Non-pigmented ciliary epithelial cell (primary cell): ENCODE measurements at regions not wholly inside any gene's neighbourhood (a gene's known extent, or its start where the extent isn't known, plus 50 kb on each side); places are given as distances from the start of the nearest gene placed in this dataset.

Source experiments
- DNase-seq: peaks from one replicate; pipeline ENCODE4 v3.0.0-alpha.2; 2010; ENCODE audit warnings: low read depth

DNA sequence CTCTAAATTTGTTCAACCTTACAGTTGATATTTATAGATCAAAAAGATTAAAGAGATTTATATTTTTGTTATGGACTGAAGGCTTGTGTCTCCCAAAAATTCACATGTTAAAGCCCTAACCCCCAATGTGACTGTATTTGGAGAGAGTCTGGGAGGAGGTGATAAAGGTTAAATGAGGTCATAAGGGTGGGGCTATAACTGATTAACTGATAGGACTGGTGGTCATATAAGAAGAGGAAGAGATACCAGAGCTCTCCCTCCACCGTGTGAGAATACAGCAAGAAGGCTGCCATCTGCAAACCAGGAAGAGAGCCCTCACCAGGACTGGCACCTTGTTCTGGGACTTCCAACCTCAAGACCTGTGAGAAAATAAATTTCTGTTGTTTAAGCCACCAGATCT lies 264.3 kb downstream of the ENC1 start:
- DNase-seq = no peak

- no peak for DNase-seq
Measured at GRCh38 chr5:74375271-74375670, 265.3 kb downstream of the ENC1 start.

- DNase-seq = no peak
Measured at GRCh38 chr5:74374656-74375055, 265.9 kb downstream of the ENC1 start.

GRCh38 chr5:74373076-74373475 lies 267.5 kb downstream of the ENC1 start:
- no peak for DNase-seq

- DNase-seq = no peak
Measured at GRCh38 chr5:74372502-74373064, 267.9 kb downstream of the ENC1 start.

GRCh38 chr5:74372051-74372450 lies 268.5 kb downstream of the ENC1 start:
- no peak for DNase-seq

- DNase-seq = no peak
Measured at GRCh38 chr5:74371621-74372020, 268.9 kb downstream of the ENC1 start.

DNA sequence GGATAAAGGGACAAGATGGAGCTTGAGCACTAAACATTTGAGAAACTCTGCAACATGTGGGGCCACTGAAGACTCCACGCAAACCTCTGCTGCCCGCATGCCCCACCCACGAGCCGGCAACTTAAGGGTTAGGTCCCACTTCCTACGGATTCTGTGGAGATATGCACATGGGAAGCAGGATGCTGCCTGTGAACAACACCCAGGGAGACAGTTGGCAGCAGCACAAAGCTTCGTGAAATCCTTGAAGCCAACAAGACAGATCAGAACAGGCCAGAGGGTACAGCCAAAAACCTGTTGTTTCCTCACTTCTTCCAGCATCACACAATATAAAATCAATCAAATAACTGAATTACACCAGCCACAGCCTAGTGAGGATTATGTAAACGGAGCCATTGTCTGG lies 270.4 kb downstream of the ENC1 start:
- DNase-seq = no peak

GRCh38 chr5:74369173-74369572 lies 271.4 kb downstream of the ENC1 start:
- DNase-seq = no peak

- DNase-seq = no peak
Measured at GRCh38 chr5:74367934-74368333, 272.6 kb downstream of the ENC1 start.

- DNase-seq = no peak
Measured at GRCh38 chr5:74367241-74367733, 273.2 kb downstream of the ENC1 start.

DNA sequence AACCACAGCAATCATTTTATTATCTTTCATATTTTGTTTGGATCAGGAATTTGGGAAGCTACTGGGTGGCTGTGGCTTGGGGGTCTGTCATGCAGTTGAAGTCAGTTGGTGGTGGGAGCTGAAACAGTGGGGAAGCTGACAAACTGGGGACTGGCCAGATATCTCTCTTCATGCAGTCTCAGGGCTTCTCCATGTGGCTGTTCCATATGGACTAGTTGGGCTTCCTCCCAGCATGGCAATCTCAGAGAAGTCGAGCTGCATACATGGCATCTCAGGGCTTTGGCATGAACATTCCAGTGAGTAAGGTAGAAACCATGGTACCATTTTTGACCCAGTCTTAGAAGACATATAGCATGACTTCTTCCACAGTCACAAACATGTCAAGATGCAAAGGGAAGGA lies 274.8 kb downstream of the ENC1 start:
- DNase-seq = no peak

DNA sequence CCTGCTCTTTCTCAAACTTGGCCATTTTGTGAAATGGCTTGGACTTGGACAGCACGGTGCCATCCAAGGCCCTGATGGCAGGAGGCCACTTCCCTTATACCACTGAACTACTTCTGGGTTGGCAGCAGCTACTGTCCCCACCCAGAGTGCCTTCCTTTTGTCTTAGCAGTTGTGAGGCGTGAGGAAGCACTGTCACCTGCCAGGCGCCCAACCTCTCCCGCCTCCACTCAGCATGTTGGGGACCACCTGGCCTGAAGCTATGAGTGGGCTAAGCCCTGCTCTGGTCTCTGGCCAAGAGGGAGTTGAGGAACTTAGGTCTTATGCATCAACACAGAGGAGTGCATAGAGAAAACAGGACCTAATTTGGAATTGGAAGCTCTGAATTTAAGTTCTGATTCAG lies 276.0 kb downstream of the ENC1 start:
- DNase-seq = no peak

DNA sequence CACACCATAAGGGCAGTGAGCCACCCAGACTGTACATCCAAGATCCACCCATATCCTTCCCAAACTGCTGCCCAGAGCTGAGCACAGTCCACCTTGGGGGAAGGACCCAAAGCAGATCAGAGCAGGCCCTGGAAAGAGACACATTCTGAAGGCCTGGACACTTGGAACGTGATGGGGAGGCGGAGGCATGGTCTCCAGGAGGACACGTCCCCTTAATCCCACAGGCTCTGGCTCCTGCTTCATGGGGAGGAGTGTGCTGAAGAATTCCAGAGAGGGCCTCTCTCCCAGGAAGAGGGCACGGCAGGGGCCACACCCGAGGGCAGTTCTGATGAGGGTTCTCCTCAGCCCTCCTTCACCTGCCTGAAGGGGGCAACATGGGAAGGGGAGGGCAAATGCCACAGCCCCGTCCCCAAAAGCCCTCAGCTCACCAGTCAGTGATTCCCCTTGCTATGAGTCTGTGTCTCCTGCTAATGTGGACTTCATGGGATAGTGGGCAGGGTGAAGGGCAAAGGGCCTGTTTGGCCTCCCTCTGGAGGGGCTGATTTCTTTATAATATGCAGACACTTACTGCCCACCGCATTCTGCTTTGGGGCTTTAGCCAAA lies 276.8 kb downstream of the ENC1 start:
- no peak for DNase-seq

DNA sequence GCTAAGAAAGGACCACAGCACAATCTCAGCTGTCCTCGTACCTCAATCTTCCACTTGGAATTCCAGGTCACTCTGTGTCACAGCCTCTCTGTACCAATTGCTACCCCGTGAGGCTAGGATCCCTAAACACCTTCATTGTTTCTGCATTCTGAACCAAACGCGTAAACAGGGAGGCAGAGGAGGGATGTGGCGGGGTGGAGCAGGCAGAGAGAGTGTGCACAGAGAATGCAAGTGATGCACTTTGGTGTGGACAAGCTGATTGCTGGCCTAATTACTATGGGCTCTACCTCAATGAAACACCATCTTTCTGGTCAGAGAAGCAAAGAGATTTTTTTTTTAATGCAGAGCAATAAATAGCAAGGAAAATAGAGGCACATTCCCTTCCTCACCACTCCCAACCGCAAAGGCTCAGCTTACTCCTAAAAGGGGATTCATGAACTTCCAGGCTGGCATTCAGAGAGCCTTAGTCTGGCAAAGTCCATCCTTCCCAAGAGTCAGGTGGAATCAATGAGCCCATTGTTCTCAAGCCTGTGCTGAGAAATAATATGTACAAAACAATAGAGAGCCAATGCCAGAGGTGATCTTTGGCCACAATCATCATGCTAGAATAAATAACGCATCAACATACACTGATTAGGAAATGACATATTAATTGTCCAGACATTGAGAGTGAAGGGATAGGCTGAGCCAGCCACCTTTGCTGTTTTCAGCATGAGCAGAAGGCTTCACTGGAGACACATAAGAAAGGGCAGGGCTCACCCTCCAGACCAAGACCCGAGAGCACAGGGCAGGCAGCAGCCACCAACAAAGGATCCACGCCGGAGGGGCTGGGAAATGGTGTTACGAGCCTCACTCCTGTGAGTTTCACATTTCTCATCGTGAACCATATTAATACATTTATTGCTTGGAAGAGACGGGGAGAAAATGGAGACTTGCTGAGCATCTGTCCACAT lies 278.8 kb downstream of the ENC1 start:
- DNase-seq = no peak

DNA sequence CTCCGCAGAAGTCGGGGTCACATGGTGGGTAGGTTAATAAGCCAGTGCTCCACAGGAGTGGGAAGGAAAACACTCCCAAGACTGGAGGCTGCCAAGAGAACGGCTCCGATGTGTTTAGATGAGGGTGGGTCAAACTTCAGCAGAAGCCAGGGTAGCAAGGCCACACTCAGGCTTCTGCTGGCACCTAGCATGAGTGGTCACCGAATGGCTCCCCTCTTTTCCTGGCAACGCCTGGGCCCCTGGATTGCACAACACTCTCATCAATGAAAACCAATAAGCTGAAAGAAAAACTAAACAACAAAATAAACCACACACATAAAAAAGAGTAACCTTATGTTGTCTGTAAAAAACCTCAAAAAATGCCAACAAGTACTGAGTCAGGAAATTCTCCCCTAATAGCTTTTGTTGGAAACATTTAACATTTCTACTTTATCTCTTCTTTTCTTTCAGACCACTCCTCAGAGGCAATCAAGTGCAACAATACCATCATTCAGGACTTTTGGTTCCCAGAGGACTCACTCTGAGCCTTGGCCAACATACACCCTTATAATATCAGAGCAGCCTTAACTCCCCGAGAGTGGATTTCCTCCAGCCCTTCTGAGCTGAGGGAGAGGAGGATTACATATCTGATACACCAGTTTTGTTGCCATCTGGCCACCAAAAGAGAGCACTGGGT lies 279.9 kb downstream of the ENC1 start:
- no peak for DNase-seq

GRCh38 chr5:74357827-74358226 lies 282.7 kb downstream of the ENC1 start:
- no peak for DNase-seq

GRCh38 chr5:74356009-74356695 lies 284.4 kb downstream of the ENC1 start:
- no peak for DNase-seq

DNA sequence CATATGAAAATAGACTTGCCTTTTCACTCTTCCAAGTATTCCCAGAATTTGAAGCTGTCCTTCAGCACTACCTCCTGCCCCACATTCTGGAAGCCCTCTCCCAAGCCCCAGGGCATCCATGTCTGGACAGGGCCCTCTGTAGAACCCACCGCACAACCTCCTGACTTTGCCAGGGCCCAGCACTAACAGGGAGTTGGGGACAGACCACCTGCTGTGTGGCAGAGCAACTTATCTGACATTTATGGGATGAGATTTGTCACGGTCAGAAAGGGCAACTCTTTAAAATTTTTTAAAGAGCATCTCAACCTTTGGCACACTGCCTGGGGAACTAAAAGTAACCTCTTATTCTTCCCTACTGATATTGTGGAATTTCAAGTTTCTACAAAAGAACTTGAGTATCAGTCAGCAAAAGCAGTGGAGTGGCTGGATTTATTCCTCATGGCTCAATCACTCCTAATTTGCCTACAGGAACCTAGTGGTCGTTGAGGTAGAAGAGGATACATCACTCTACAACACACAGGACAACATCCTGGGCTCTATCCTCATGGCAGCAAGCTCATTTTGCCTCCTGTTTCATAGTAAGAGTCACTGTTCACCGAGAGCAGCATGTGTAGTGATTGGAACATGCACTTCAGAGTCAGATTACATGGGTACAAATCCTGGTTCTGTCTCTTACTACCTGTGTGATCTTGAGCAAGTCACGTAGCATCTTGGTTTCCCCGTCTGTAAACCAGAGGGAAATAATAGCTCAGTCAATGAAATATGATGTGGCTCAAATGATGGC lies 285.3 kb downstream of the ENC1 start:
- no peak for DNase-seq

DNA sequence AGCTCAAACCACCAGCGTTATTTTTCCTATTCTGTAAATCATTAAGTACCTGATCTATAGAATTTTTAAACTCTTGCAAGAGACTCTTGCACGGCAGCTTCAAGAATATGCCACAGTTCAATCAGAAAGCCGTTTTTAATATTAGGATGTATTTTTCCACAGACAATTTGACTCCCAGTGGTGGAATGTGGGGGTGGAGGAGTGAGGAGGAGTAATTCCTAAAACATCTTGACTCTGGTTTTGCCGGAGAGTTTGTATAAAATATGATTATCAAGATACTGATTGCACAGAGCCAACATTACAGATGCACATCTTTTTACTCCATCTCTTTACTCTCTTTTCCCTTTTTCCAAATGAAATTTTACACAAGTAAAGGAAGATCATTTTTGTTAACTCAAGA lies 288.3 kb downstream of the ENC1 start:
- no peak for DNase-seq
